NB4 (cell line): ENCODE measurements at regions not wholly inside any gene's neighbourhood (a gene's known extent, or its start where the extent isn't known, plus 50 kb on each side); places are given as distances from the start of the nearest gene placed in this dataset.

Experiments used
- CTCF ChIP-seq: IDR thresholded peaks from one replicate; pipeline ENCODE4 v1.5.1; 2012; ENCODE audit warnings: low read depth, low read length
- MAX ChIP-seq: IDR thresholded peaks from 2 replicates; pipeline ENCODE4 v1.6.1; 2011; ENCODE audit warnings: low read depth, low read length
- MYC ChIP-seq: IDR thresholded peaks from 2 replicates; pipeline ENCODE4 v1.6.1; 2011; ENCODE audit warnings: low read depth, low read length
- POLR2A ChIP-seq: IDR thresholded peaks from 2 replicates; pipeline ENCODE4 v1.6.1; 2011; ENCODE audit warnings: mild to moderate bottlenecking; ENCODE audit not compliant: insufficient read length; ENCODE audit errors: extremely low read depth

- TF ChIP-seq POLR2A (no peak), CTCF (no peak), MYC (no peak), MAX (no peak)
Observed at GRCh38 chr3:99351122-99351521, 287.3 kb upstream of the COL8A1 start.
